AG10803 (cell line): ENCODE measurements at regions not wholly inside any gene's neighbourhood (a gene's known extent, or its start where the extent isn't known, plus 50 kb on each side); places are given as distances from the start of the nearest gene placed in this dataset.

Source experiments
- DNase-seq: peaks from one replicate; pipeline ENCODE4 v3.0.0; 2010; ENCODE audit warnings: low read depth
- H3K4me3 ChIP-seq: 2 replicates; pipeline ENCODE4 v1.5.1; 2011; ENCODE audit warnings: mild to moderate bottlenecking, low read length, control low read depth
- TF ChIP-seq, protein P1 (sequence below): conservative IDR thresholded peaks from 2 replicates; pipeline ENCODE4 v1.5.1; 2011; ENCODE audit warnings: mild to moderate bottlenecking, low read length, control low read depth, inconsistent platforms

GRCh38 chr2:171629113-171629512, 58.2 kb upstream of the DYNC1I2 start:
- TF ChIP-seq, protein P1, sequence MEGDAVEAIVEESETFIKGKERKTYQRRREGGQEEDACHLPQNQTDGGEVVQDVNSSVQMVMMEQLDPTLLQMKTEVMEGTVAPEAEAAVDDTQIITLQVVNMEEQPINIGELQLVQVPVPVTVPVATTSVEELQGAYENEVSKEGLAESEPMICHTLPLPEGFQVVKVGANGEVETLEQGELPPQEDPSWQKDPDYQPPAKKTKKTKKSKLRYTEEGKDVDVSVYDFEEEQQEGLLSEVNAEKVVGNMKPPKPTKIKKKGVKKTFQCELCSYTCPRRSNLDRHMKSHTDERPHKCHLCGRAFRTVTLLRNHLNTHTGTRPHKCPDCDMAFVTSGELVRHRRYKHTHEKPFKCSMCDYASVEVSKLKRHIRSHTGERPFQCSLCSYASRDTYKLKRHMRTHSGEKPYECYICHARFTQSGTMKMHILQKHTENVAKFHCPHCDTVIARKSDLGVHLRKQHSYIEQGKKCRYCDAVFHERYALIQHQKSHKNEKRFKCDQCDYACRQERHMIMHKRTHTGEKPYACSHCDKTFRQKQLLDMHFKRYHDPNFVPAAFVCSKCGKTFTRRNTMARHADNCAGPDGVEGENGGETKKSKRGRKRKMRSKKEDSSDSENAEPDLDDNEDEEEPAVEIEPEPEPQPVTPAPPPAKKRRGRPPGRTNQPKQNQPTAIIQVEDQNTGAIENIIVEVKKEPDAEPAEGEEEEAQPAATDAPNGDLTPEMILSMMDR: no peak
- no peak for DNase-seq
- H3K4me3 ChIP-seq: no peak overlapping the region

DNA sequence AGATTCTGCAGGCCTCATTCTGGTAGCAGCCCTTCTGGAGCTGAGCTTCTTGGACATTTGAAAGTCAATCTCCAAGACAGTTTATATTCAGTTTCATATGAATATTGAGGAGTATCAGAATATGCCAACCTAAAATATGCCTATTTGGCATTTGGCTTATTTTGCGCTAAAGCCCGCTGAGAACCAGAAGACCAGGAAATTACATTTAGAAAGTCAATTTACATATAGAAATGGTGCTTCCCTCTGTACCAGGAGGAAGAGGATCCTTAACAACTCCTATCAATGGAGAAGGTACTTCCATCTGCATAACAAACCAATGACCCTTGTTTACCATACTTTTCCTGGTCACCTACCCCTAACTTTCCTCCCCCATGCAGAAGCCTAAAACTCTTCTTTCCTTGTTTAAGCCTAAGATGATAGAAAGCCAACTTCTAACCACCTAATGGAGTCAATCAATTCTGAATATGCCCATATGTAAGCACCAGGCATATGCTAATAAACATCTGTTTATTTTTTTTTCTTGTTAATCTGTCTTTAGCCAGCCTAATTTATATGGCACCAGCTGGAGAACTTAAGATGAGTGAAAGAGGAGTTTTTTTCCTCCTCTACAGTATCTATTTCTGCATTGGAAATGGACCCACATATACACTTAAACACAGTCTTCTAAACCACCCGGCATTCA, 57.0 kb upstream of the DYNC1I2 start:
- no peak for DNase-seq
- H3K4me3 ChIP-seq: no peak overlapping the region
- TF ChIP-seq, protein P1: no peak

- H3K4me3 ChIP-seq: no peak overlapping the region
- TF ChIP-seq, protein P1: no peak
- no peak for DNase-seq
Measured at GRCh38 chr2:171630812-171631626, 56.2 kb upstream of the DYNC1I2 start.
